ENCODE measurements at regions not wholly inside any gene's neighbourhood (a gene's known extent, or its start where the extent isn't known, plus 50 kb on each side); places are given as distances from the start of the nearest gene placed in this dataset.

DNA sequence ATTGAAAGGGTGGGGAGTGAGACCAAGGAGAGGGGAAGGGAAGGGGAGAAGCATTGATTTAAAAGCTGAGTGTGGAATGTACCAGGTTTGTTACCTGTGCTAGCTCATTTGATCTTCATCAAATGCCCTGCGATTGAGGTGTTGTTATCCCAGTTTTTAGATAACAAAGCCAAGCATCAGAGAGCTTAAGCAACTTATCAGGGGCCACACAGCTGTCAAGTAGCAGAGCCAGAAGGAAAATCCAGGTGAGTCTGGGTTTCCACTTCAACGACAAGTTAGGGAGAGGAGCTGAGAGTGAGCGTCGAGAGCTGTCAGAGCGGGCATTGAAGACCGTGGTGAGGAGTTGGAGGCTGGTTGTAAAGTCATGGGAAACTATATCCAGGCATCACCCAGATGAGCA, 146.9 kb upstream of the IRF2BP2 start:
- TF ChIP-seq, protein P1, sequence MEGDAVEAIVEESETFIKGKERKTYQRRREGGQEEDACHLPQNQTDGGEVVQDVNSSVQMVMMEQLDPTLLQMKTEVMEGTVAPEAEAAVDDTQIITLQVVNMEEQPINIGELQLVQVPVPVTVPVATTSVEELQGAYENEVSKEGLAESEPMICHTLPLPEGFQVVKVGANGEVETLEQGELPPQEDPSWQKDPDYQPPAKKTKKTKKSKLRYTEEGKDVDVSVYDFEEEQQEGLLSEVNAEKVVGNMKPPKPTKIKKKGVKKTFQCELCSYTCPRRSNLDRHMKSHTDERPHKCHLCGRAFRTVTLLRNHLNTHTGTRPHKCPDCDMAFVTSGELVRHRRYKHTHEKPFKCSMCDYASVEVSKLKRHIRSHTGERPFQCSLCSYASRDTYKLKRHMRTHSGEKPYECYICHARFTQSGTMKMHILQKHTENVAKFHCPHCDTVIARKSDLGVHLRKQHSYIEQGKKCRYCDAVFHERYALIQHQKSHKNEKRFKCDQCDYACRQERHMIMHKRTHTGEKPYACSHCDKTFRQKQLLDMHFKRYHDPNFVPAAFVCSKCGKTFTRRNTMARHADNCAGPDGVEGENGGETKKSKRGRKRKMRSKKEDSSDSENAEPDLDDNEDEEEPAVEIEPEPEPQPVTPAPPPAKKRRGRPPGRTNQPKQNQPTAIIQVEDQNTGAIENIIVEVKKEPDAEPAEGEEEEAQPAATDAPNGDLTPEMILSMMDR (IDR thresholded peaks at IDR 0.05; ENCODE audit: low read depth, low read length), result no peak
- CTCF ChIA-PET, result interaction anchor here (0.6 kb wide), 1 partner anchor 199 kb away, joined by 3 read pairs; no protein-coding TSS in a partner anchor
- POLR2A ChIA-PET, result interaction anchor here (0.6 kb wide), 1 partner anchor 16 kb away, joined by 5 read pairs; no protein-coding TSS in a partner anchor
- Histone ChIP-seq H3K27me3 (ENCODE audit: control insufficient read depth, insufficient read depth, low read length) (no peaks in the 10 kb centered on the region), H3K9me3 (ENCODE audit: control insufficient read depth, insufficient read depth, low read length) (no peaks in the 10 kb centered on the region), H3K4me3 (ENCODE audit: low read depth, low read length) (no peak overlapping the region), H3K27ac (ENCODE audit: low read depth, low read length) (no peak overlapping the region)
- no peak for DNase-seq (ENCODE audit: low read depth, low spot score)

DNA sequence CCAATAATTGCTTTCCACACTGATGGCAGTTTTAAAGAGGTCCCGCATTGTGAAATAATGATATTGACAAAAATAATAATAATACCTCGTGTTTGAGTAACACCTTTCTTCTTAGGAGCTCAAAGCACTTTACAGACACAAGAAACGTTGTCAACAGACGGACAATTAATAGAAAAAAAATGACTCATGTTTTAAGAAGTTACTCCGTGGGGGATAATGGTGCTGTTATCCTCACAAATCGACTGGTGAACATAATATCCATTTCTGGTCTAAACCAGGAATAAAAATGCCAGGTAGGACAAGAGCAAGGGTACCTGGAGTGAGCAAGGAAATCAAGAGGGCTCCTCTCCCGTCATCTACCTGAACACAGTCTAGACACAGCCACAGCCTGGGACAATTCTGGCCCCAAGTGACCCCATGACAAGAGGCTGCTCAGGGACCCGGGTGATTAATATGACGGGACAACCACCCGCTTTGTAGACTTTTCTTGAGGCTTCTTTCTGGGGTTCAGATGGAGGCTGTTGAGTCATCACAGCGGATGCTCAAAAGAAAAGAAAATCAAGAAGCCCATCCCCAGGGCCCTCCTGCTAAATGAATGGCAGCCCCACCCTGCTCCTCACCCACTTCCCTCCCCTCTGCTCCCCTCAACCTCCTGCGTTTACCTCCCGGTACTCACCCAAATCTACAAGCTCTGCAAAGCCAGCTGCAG, 146.2 kb upstream of the IRF2BP2 start:
- no peak for DNase-seq (ENCODE audit: low read depth, low spot score)
- POLR2A ChIA-PET, result interaction anchor here (1.3 kb wide), 1 partner anchor 32 kb away, joined by 5 read pairs; no protein-coding TSS in a partner anchor
- Histone ChIP-seq H3K9me3 (ENCODE audit: control insufficient read depth, insufficient read depth, low read length) (no peaks in the 10 kb centered on the region), H3K27me3 (ENCODE audit: control insufficient read depth, insufficient read depth, low read length) (no peaks in the 10 kb centered on the region), H3K27ac (ENCODE audit: low read depth, low read length) (no peak overlapping the region), H3K4me3 (ENCODE audit: low read depth, low read length) (no peak overlapping the region)
- TF ChIP-seq, protein P1 (IDR thresholded peaks at IDR 0.05; ENCODE audit: low read depth, low read length), result no peak
- CTCF ChIA-PET, result interaction anchor here (0.6 to 0.9 kb wide), 2 partner anchors 110 to 200 kb away, joined by 3 read pairs; no protein-coding TSS in a partner anchor

DNA sequence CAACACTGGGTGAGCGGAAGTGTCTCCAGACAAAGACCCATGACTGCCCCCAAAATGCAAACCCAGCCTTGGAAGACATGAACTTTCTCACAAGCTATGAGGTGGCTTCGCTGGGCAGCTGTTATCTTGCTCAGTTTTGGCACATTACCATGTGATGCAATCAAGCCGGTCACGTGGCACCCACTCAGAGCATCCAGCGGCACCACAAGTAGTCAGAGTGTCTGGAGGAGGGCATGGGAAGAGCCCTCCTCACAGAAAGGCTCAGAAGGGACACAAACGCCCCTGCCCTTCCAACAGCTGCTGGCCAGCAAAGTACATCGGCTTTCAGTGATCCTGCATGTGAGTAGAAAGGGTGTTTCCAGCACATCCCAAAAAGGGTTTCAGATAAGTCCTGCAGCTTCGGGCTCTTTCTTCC, 145.5 kb upstream of the IRF2BP2 start:
- ChIA-PET POLR2A (interaction anchor here (0.7 to 1.3 kb wide), 3 partner anchors 31 to 214 kb away, joined by 3 to 5 read pairs (median 3); no protein-coding TSS in a partner anchor), CTCF (interaction anchor here (0.9 to 1.6 kb wide), 3 partner anchors 12 to 338 kb away, joined by 3 to 6 read pairs (median 4); no protein-coding TSS in a partner anchor)

DNA sequence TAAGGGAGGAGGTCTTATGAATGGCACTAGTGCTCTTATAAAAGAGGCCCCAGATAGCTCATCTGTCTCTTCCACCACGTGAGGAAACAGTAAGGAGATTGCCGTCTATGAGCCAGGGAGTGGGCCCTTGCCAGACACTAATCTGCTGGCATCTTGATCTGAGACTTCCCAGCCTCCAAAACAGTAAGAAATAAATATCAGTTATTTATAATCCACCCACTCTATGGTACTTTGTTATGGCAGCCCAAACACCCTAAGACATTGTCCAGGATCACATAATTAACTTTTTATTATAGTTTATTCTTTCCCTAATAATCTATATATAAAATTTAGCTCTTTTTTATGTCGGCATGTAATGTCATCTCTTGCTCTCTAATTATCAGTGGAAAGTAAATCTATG, 144.0 kb upstream of the IRF2BP2 start:
- ChIA-PET CTCF (interaction anchor here (1.6 kb wide), 1 partner anchor 10 kb away, joined by 6 read pairs; no protein-coding TSS in a partner anchor), POLR2A (interaction anchor here (0.6 kb wide), 1 partner anchor 91 kb away, joined by 5 read pairs; no protein-coding TSS in a partner anchor)
- H3K27me3 ChIP-seq (ENCODE audit: control insufficient read depth, insufficient read depth, low read length), result no peaks in the 10 kb centered on the region
- H3K27ac ChIP-seq (ENCODE audit: low read depth, low read length), result no peak overlapping the region
- no peak overlapping the region for H3K4me3 ChIP-seq (ENCODE audit: low read depth, low read length)
- DNase-seq (ENCODE audit: low read depth, low spot score), result no peak
- TF ChIP-seq, protein P1 (IDR thresholded peaks at IDR 0.05; ENCODE audit: low read depth, low read length), result no peak
- H3K9me3 ChIP-seq (ENCODE audit: control insufficient read depth, insufficient read depth, low read length), result no peaks in the 10 kb centered on the region

More for the DNA sequence above, 145.5 kb upstream of the IRF2BP2 start:
- peak overlapping the region; percentile 31 for H3K27ac ChIP-seq (ENCODE audit: low read depth, low read length)
- H3K27me3 ChIP-seq (ENCODE audit: control insufficient read depth, insufficient read depth, low read length), result no peaks in the 10 kb centered on the region
- TF ChIP-seq, protein P1 (IDR thresholded peaks at IDR 0.05; ENCODE audit: low read depth, low read length), result no peak
- DNase-seq (ENCODE audit: low read depth, low spot score), result peak; percentile 86
- no peaks in the 10 kb centered on the region for H3K9me3 ChIP-seq (ENCODE audit: control insufficient read depth, insufficient read depth, low read length)
- no peak overlapping the region for H3K4me3 ChIP-seq (ENCODE audit: low read depth, low read length)

DNA sequence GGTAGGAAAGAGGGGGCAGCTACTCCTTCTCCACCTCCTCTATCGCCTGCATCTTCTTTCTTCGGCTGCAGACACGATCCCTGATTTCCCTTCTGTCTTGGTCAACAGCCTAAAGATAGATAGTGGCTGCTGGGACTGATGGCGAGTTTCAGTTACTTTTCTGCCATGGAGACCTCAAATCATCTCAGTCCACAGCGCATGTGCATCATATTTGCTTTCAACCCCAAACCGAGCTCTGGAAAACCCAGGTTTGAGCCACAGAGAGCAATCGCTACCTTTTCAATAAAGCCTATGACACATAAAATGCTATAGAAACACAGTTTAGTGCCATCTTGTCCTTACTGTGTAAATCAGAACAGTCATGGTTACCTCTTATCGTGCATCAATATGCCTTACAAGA, 142.9 kb upstream of the IRF2BP2 start:
- POLR2A ChIA-PET, result no interaction called here
- H3K27me3 ChIP-seq (ENCODE audit: control insufficient read depth, insufficient read depth, low read length), result no peaks in the 10 kb centered on the region
- no peak for DNase-seq (ENCODE audit: low read depth, low spot score)
- H3K4me3 ChIP-seq (ENCODE audit: low read depth, low read length), result no peak overlapping the region
- H3K27ac ChIP-seq (ENCODE audit: low read depth, low read length), result no peak overlapping the region
- TF ChIP-seq, protein P1 (IDR thresholded peaks at IDR 0.05; ENCODE audit: low read depth, low read length), result no peak
- no peaks in the 10 kb centered on the region for H3K9me3 ChIP-seq (ENCODE audit: control insufficient read depth, insufficient read depth, low read length)
- CTCF ChIA-PET, result interaction anchor here (0.7 kb wide), 1 partner anchor 331 kb away, joined by 5 read pairs; no protein-coding TSS in a partner anchor

Measured in AG04450 (cell line).